ENCODE measurements at regions not wholly inside any gene's neighbourhood (a gene's known extent, or its start where the extent isn't known, plus 50 kb on each side); places are given as distances from the start of the nearest gene placed in this dataset.

GRCh38 chr6:100988391-100988984, 107.4 kb upstream of the ASCC3 start:
- Histone ChIP-seq H3K4me1 (ENCODE audit: control insufficient read depth, insufficient read depth, low read length) (no peaks in the 10 kb centered on the region), H3K36me3 (ENCODE audit: control insufficient read depth in 2 of 2, insufficient read depth in 1 of 2, low read length in 2 of 2) (no peaks in the 10 kb centered on the region), H3K4me3 (ENCODE audit: low read depth, low read length) (no peak overlapping the region), H3K9me3 (ENCODE audit: control insufficient read depth, insufficient read depth, low read depth, low read length) (no peaks in the 10 kb centered on the region), H3K27ac (ENCODE audit: extremely low read depth, low read depth, low read length) (no peak overlapping the region)
- TF ChIP-seq HIC1 (tag by site-specific recombination; IDR thresholded peaks at IDR 0.05) = no peak
- no peak for TF ChIP-seq ZBTB48 (tag by site-specific recombination; IDR thresholded peaks at IDR 0.05)
- TF ChIP-seq ZNF26 (tag by site-specific recombination; IDR thresholded peaks at IDR 0.05) = no peak
- TF ChIP-seq PRDM6 (tag by site-specific recombination; IDR thresholded peaks at IDR 0.05) = no peak
- no peak for TF ChIP-seq ATF2 (tag by site-specific recombination; IDR thresholded peaks at IDR 0.05; ENCODE audit: low read depth)
- no peak for TF ChIP-seq ZNF701 (tag by site-specific recombination; IDR thresholded peaks at IDR 0.05)
- TF ChIP-seq ZNF660 (tag by site-specific recombination; IDR thresholded peaks at IDR 0.05) = no peak
- TF ChIP-seq ZNF600 (tag by site-specific recombination; IDR thresholded peaks at IDR 0.05) = no peak
- no peak for TF ChIP-seq ZNF221 (tag by site-specific recombination; IDR thresholded peaks at IDR 0.05; ENCODE audit: borderline replicate concordance)
- no peak for TF ChIP-seq ZNF792 (tag by site-specific recombination; IDR thresholded peaks at IDR 0.05)
- TF ChIP-seq YY2 (tag by site-specific recombination; IDR thresholded peaks at IDR 0.05) = no peak
- TF ChIP-seq ZNF404 (tag by site-specific recombination; IDR thresholded peaks at IDR 0.05) = no peak
- no peak for TF ChIP-seq WT1 (tag by site-specific recombination; IDR thresholded peaks at IDR 0.05)
- no peak for TF ChIP-seq OVOL3 (tag by site-specific recombination; IDR thresholded peaks at IDR 0.05)
- POLR2A ChIA-PET = no interaction called here
- CTCF ChIA-PET = no interaction called here

- CTCF ChIA-PET = no interaction called here
- H3K4me1 ChIP-seq (ENCODE audit: control insufficient read depth, insufficient read depth, low read length) = no peaks in the 10 kb centered on the region
- no peaks in the 10 kb centered on the region for H3K36me3 ChIP-seq (ENCODE audit: control insufficient read depth in 2 of 2, insufficient read depth in 1 of 2, low read length in 2 of 2)
- H3K4me3 ChIP-seq (ENCODE audit: low read depth, low read length) = no peak overlapping the region
- POLR2A ChIA-PET = no interaction called here
- TF ChIP-seq SCRT1 (tag by site-specific recombination; IDR thresholded peaks at IDR 0.05; ENCODE audit: borderline replicate concordance) (no peak), ZFHX2 (tag by site-specific recombination; conservative IDR thresholded peaks at IDR 0.05) (no peak), ZNF292 (tag by site-specific recombination; IDR thresholded peaks at IDR 0.05; ENCODE audit: borderline replicate concordance, low read depth) (no peak), ZNF473 (tag by site-specific recombination; IDR thresholded peaks at IDR 0.05) (no peak), ZNF324 (tag by site-specific recombination; IDR thresholded peaks at IDR 0.05) (no peak)
- H3K9me3 ChIP-seq (ENCODE audit: control insufficient read depth, insufficient read depth, low read depth, low read length) = no peaks in the 10 kb centered on the region
- H3K27ac ChIP-seq (ENCODE audit: extremely low read depth, low read depth, low read length) = no peak overlapping the region
Observed at GRCh38 chr6:100990070-100990469, 108.9 kb upstream of the ASCC3 start.
